Stimulated activated CD4-positive, alpha-beta T cell treated with anti-CD3 and anti-CD28 coated beads, Interleukin-4, amount 100 ng/mL, for 24 hours (primary cell): ENCODE measurements at regions not wholly inside any gene's neighbourhood (a gene's known extent, or its start where the extent isn't known, plus 50 kb on each side); places are given as distances from the start of the nearest gene placed in this dataset.

ENCODE experiments used
- DNase-seq: peaks from one replicate; pipeline ENCODE4 v3.0.0-alpha.2; 2020

DNA sequence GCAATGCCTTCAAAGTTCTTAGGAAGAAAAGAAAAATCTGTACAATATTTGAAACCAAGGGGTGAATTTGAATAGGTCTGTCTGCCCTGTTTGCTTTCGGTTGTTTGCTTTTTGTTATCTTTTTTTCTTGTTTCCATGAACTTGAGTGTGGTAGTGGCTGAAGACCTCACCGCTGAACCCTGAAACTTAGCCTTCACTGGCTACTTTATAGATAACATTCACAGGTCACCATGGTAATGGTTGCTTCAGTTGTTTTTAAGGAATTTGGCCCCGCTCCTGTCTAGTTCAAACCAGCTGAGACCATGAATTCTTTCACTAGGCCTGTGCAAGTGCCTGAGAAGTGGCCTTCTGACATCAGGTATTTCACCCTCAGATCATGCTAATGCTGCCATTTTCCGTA lies 137.0 kb upstream of the PMFBP1 start:
- DNase-seq: no peak

DNA sequence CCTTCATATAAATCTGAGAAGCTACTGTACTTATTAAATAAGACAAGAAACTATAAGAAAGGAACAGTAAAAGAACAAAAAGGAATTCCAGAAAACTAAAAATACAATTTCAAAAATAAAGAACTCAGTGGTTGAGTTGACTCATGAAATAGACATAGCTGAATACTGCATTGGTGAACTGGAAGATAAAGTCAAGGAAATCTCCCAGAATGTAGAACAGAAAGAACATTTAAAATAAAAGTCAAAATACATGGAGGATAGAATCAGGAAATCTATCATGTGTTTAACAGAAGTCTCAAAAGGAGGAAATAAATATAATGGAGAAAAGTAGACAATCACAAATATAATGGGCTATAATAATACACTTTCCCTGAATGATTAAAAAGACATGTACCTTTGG lies 136.4 kb upstream of the PMFBP1 start:
- no peak for DNase-seq

- no peak for DNase-seq
These were observed 130.4 kb upstream of the PMFBP1 start for GRCh38 chr16:72302332-72302731.

- no peak for DNase-seq
These were observed 129.7 kb upstream of the PMFBP1 start for GRCh38 chr16:72301523-72302236.

DNA sequence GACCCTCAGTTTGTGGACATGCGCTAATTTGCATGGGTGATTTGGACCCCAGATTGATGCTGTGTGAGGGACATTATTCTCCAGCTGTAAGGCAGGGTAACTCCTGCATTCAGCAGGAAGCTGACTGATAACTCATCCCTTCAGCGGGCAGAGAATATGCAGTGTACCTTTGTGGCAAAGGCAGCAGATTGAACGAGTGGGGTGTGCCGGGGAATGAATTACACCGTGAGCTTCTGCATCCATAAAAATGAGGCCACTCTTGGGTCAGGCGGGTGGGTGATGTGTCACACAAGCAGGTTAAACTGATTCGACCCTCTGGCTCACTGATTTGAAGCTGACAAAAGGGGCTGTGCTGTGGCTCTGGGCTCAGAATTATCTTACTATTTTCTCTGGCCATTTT lies 128.9 kb upstream of the PMFBP1 start:
- no peak for DNase-seq

GRCh38 chr16:72299684-72300243 lies 127.8 kb upstream of the PMFBP1 start:
- no peak for DNase-seq

GRCh38 chr16:72298961-72299360 lies 127.0 kb upstream of the PMFBP1 start:
- DNase-seq: no peak

GRCh38 chr16:72295914-72296313 lies 124.0 kb upstream of the PMFBP1 start:
- DNase-seq: no peak

- DNase-seq: no peak
These were observed 119.6 kb upstream of the PMFBP1 start for GRCh38 chr16:72291531-72291981.

DNA sequence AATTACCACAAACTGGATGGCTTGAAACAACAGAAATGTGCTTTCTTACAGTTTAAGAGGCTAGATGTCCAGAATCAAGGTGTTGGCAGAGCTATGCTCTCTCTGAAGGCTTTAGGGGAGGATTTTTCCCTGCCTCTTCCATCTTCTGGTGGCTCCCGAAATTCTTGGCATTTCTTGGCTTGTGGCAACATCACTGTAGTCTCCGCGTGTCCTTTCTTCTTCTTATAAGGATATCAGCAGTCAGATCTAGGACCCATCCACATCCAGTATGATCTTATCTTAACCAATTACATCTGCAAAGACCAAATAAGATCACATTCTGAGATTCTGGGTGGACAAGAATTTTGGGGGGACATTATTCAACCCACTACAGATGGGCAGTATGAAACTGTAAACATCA lies 119.2 kb upstream of the PMFBP1 start:
- no peak for DNase-seq

DNA sequence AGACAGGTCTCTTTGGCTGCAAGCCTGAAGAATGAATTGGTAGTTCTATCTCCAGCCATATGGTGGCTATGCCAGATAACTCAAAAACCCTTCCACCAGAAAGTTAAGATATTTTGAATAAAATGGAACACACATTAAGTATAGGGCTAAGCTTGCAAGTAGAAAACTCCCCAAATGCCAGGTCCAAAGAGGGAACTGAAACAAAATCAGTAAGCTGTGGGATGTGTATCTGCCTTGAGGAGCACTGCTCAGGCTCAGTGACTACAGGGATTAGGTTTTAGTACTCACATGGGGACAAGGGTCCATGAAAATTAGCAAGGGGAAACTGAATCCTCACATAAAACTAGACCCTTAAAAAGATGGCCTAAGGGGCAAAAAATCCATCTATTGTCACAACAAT lies 115.7 kb upstream of the PMFBP1 start:
- DNase-seq: no peak

GRCh38 chr16:72286936-72287620 lies 115.1 kb upstream of the PMFBP1 start:
- no peak for DNase-seq

- no peak for DNase-seq
These were observed 113.8 kb upstream of the PMFBP1 start for GRCh38 chr16:72285728-72286127.

DNA sequence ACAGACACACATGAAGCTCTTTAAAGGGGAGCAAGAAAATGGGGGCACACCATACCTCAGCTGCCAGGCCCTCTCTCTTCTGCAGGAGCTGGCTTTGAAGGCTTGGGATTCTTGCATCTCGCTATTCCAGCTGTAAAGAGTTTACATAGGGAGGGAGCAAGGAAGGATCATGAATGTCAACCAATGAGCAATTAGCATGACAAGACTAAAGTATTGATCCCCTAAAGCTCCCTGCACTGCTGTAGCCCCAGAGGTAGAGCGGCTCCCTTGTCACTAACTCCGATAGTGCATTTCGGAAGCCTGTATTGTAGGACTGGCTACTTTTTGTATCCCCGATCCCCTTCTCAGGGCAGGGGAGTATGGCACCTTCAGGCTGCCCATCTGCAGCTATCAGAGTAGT lies 113.4 kb upstream of the PMFBP1 start:
- DNase-seq: no peak

DNA sequence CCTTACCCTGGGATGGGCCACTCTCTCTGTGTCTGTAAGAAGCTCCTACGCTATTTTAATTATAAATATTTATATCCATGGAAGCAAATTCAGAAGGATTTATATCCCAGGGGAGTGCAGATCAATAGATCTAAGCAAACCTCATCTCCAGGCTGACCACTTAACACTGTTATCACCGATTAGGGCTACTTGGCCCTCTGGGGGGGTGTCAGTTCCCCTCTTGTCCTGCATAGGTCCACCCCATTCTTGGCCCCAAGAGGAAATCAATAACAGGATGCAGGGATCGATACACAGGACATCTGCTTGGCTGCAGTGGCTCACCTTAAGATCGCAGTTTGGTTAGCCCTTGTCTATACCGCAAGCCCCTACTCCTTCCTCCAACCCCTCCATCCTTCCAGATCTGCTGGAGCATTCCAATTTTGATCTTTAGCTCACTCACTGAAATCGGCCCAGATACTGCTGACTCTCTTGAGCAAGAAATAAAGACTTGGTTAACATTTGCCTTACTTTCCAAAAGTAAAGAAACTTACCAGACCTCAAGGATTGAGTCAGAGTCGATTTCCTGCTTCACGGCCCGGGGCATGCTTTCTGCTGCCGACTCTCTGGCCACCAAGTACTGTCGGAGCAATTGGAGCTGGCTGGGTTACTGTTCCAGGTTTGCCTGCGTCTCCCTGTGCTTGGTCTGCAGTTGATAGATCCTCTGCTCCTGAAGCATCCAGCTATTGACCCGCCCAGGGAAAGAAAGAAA lies 112.3 kb upstream of the PMFBP1 start:
- DNase-seq: no peak

GRCh38 chr16:72282362-72282761 lies 110.4 kb upstream of the PMFBP1 start:
- DNase-seq: no peak

DNA sequence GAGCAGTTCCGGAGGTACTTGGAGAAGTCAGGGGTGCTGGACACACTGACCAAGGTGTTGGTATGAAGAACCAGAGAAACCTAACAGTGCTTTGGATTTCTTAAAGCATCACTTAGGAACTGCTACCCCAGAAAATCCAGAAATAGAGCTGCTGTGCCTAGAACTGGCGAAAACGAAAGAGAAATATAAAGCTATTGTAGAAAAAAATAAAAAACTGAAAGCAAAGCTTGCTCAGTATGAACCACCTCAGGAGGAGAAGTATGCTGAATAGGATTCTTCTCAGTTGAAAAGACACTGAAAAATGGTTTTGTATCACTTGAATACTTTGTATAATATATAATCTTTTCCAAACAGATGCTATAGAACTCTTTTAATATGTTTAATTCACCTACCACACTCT lies 106.3 kb upstream of the PMFBP1 start:
- DNase-seq: no peak

DNA sequence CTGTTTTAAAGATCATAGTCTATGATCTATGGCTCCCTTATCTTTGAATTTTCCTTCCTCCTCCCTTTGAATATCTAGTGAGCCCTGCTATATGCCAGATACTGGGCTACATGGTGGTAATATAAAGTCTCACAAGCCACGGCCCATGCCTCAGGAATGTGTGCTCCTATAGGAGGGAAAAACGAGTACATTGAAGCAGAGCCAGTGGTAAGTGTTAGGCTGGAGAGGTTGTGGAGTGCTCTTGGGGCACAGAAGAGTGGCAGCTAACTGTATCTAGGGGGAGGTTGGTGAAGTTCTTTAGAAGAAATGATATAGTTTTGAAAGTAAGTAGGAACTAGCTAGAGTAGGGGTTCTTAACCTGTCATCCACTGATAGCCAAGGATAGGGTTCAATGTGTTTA lies 105.8 kb upstream of the PMFBP1 start:
- DNase-seq: no peak

DNA sequence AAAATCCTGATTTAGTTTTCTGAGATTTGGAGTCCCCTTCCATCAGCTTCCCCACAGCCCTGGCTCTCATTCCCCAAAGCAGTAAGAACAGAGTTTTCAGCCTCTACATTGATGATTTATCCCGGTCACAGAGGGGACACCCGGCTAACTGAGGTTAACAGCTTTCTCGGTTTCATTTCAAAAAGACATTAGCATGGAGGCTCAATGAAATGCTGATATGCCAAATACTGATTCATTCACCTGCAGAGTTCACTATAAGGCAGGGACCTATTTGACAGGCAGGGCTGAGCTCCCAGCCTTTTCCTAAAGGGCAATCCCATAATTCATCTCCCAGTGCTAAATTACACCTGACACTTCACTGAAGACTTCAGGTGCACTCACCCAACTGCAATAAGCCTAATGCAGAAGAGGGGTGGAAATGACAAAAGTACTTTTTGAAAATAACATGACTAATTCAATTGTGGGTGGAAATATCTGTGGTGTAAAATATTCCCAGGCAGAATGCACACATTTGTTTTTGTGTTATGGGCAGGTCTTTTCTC lies 99.8 kb upstream of the PMFBP1 start:
- no peak for DNase-seq

- DNase-seq: no peak
These were observed 98.6 kb upstream of the PMFBP1 start for GRCh38 chr16:72270531-72270930.

- DNase-seq: no peak
These were observed 94.9 kb upstream of the PMFBP1 start for GRCh38 chr16:72266836-72267235.

GRCh38 chr16:72264771-72265170 lies 92.8 kb upstream of the PMFBP1 start:
- DNase-seq: no peak

DNA sequence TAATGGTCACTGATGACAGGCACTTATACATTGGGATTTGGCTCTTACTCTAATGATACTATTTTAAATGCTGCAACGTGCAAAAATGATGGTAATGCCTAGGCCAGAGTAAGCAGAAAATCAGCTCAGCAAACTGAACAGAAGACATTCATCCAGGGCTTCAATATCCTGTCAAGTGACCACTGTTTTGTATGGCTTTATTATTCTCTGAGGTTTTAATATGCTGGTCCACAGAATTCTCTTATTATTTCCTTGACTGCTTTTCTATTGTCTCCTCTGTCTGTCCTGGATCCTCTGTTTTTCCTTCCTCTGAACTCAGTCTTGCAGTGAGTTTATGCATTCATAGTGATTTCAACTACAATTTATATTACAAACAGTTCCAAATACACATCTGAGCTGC lies 90.8 kb upstream of the PMFBP1 start:
- no peak for DNase-seq
